Glutamatergic neuron (in vitro differentiated cells): ENCODE measurements at regions not wholly inside any gene's neighbourhood (a gene's known extent, or its start where the extent isn't known, plus 50 kb on each side); places are given as distances from the start of the nearest gene placed in this dataset.
A peak's percentile ranks its signal among the peaks of the same experiment; 100 is the strongest.
"Not testable (repeated sequence)": the region's sequence is repeated elsewhere in the genome, so short reads cannot be mapped to it uniquely, and the experiment has no call there.

Experiments used
- DNase-seq: peaks from one replicate; pipeline ENCODE4 v3.0.0; 2022
- H3K27ac Mint-ChIP-seq: one replicate; pipeline ENCODE4 v1.8.0; 2020; ENCODE audit warnings: mild to moderate bottlenecking, mixed read lengths, inconsistent platforms; ENCODE audit not compliant: unreplicated experiment
- H3K27me3 Mint-ChIP-seq: one replicate; pipeline ENCODE4 v1.8.0; 2020; ENCODE audit warnings: mild to moderate bottlenecking, moderate library complexity, mixed read lengths, inconsistent platforms; ENCODE audit not compliant: unreplicated experiment
- H3K36me3 Mint-ChIP-seq: one replicate; pipeline ENCODE4 v1.8.0; 2020; ENCODE audit warnings: mild to moderate bottlenecking, mixed read lengths, inconsistent platforms; ENCODE audit not compliant: unreplicated experiment
- H3K4me1 Mint-ChIP-seq: one replicate; pipeline ENCODE4 v1.8.0; 2020; ENCODE audit warnings: mild to moderate bottlenecking, low read depth, mixed read lengths, inconsistent platforms; ENCODE audit not compliant: unreplicated experiment
- H3K4me3 Mint-ChIP-seq: one replicate; pipeline ENCODE4 v1.8.0; 2020; ENCODE audit warnings: mild to moderate bottlenecking, mixed read lengths, inconsistent platforms; ENCODE audit not compliant: unreplicated experiment
- H3K9me3 Mint-ChIP-seq: one replicate; pipeline ENCODE4 v1.8.0; 2020; ENCODE audit warnings: mild to moderate bottlenecking, moderate library complexity, mixed read lengths, inconsistent platforms; ENCODE audit not compliant: unreplicated experiment
- TF ChIP-seq, protein P1 (sequence below): fragments of 200-600 bp; sonication (generic); IDR thresholded peaks from one replicate; pipeline ENCODE4 v1.5.0; 2021; ENCODE audit not compliant: partially characterized antibody, unreplicated experiment

DNA sequence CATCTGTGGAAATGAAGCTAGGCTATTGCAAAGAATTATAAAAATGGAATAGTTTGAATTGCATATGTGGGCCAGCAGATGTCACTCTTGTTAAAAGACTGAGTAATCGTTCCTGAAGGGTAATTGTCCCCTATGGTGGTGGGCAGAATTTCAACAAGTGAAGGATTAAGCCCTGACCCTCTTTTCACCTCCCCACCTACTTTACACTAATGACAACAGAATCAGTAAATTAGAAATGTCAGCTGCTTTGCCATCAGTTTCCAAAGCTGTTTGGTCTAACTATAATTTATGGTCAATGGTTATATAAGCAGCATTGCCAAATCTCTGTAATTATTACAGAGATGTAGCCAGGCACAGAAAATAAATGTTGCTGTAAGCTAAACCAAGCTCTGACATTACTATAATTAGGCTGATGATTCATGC, 898.6 kb downstream of the AMY1C start:
- TF ChIP-seq, protein P1, sequence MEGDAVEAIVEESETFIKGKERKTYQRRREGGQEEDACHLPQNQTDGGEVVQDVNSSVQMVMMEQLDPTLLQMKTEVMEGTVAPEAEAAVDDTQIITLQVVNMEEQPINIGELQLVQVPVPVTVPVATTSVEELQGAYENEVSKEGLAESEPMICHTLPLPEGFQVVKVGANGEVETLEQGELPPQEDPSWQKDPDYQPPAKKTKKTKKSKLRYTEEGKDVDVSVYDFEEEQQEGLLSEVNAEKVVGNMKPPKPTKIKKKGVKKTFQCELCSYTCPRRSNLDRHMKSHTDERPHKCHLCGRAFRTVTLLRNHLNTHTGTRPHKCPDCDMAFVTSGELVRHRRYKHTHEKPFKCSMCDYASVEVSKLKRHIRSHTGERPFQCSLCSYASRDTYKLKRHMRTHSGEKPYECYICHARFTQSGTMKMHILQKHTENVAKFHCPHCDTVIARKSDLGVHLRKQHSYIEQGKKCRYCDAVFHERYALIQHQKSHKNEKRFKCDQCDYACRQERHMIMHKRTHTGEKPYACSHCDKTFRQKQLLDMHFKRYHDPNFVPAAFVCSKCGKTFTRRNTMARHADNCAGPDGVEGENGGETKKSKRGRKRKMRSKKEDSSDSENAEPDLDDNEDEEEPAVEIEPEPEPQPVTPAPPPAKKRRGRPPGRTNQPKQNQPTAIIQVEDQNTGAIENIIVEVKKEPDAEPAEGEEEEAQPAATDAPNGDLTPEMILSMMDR = peak; percentile 53
- no peak overlapping the region for H3K4me3 Mint-ChIP-seq
- no peaks in the 10 kb centered on the region for H3K9me3 Mint-ChIP-seq
- H3K27ac Mint-ChIP-seq = no peak overlapping the region
- no peaks in the 10 kb centered on the region for H3K4me1 Mint-ChIP-seq
- DNase-seq = no peak
- H3K36me3 Mint-ChIP-seq = no peaks in the 10 kb centered on the region
- no peaks in the 10 kb centered on the region for H3K27me3 Mint-ChIP-seq

DNA sequence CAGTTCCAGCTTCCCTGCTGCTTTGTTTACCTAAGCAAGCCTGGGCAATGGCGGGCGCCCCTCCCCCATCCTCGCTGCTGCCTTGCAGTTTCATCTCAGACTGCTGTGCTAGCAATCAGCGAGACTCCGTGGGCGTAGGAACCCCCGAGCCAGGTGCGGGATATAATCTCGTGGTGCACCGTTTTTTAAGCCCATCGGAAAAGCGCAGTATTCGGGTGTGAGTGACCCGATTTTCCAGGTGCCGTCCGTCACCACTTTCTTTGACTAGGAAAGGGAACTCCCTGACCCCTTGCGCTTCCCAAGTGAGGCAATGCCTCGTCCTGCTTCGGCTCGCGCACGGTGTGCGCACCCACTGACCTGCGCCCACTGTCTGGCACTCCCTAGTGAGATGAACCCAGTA, 914.7 kb downstream of the AMY1C start:
- not testable (repeated sequence) for H3K36me3 Mint-ChIP-seq, H3K4me1 Mint-ChIP-seq, H3K9me3 Mint-ChIP-seq, H3K4me3 Mint-ChIP-seq, DNase-seq, H3K27ac Mint-ChIP-seq, H3K27me3 Mint-ChIP-seq

DNA sequence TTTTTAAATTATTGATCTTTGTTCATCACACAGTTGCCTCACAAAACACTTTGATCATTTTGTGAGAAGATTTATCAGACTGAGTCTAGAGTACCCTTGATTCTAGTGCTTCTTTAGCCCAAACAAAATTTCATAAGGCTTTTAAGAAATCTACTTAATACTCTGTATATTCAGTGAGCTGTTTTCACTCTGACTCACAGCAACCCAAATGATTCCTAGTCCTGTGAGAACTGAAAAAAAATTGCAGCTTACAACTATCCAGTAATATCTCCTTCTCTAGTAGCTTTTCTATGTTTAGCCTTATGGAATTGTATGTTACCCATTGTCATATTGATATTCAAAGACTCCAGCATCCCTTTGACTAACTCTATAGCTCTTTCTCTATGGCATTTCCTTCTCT, 915.6 kb downstream of the AMY1C start:
- Mint-ChIP-seq H3K36me3 (peaks cover 5% of the 10 kb centered on the region), H3K4me1 (peaks cover 2% of the 10 kb centered on the region), H3K27me3 (peaks cover 1% of the 10 kb centered on the region), H3K27ac (no peak overlapping the region), H3K4me3 (no peak overlapping the region), H3K9me3 (peaks cover 2% of the 10 kb centered on the region)
- DNase-seq = no peak
- TF ChIP-seq, protein P1 = no peak

DNA sequence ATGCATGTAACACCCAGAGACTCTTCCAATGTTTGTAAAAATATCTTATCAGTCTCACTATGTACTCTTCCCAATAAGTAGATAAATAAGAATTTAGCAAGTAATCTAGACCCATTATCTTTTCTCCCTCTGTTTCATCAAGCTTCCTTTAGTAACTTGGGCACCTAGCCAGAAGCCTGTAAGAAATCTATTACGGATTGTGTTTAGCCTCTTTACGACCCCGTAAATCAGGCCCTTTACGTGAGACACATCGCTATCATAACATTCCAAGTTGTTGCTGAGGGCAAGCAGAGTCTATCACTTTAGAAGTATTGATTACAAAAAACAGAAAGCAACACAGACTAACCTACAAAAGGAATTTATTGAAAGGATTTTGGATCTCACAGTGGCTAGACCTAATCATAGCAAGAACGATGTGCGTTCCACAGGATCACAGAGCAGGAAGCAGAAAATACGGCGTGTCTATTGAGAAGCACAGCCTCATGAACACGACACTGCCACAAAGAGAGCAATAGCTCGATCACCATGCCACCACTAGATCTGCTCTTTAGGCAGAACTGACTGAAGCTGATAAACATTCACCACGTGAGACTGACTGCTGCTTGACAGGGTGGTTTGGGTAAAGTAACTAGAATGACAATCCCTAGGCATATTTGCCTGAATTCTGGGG, 922.1 kb downstream of the AMY1C start:
- Mint-ChIP-seq H3K27me3 (no peaks in the 10 kb centered on the region), H3K36me3 (no peaks in the 10 kb centered on the region), H3K27ac (no peak overlapping the region), H3K4me3 (no peak overlapping the region), H3K4me1 (no peaks in the 10 kb centered on the region), H3K9me3 (no peaks in the 10 kb centered on the region)
- DNase-seq = no peak
- TF ChIP-seq, protein P1 = no peak

DNA sequence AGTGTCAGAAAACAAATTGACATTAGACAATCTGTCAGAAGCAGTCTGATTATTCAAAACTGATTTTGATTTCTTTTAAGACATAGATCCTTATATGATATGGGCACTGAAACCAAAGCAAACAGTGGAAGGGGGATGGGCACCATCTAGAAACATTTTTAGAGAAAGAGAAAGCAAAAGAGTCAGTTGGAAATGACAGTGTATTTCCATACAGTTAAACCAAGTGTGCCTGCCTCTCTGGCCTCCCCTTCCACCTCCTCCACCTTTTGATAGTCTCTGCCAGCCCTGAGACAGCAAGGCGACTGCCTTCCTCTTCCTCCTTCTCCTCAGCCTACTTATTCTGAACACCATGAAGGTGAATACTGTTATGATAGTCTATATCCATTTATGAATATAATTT, 949.7 kb downstream of the AMY1C start:
- no peak overlapping the region for H3K27ac Mint-ChIP-seq
- H3K36me3 Mint-ChIP-seq = no peaks in the 10 kb centered on the region
- no peak overlapping the region for H3K4me3 Mint-ChIP-seq
- H3K9me3 Mint-ChIP-seq = no peaks in the 10 kb centered on the region
- no peaks in the 10 kb centered on the region for H3K4me1 Mint-ChIP-seq
- H3K27me3 Mint-ChIP-seq = no peaks in the 10 kb centered on the region
- TF ChIP-seq, protein P1 = no peak
- no peak for DNase-seq
